ENCODE measurements at regions not wholly inside any gene's neighbourhood (a gene's known extent, or its start where the extent isn't known, plus 50 kb on each side); places are given as distances from the start of the nearest gene placed in this dataset.
"Not testable (repeated sequence)": the region's sequence is repeated elsewhere in the genome, so short reads cannot be mapped to it uniquely, and the experiment has no call there.

GRCh38 chrX:21207080-21207479 lies 167.1 kb upstream of the CNKSR2 start:
- no peak for DNase-seq

DNA sequence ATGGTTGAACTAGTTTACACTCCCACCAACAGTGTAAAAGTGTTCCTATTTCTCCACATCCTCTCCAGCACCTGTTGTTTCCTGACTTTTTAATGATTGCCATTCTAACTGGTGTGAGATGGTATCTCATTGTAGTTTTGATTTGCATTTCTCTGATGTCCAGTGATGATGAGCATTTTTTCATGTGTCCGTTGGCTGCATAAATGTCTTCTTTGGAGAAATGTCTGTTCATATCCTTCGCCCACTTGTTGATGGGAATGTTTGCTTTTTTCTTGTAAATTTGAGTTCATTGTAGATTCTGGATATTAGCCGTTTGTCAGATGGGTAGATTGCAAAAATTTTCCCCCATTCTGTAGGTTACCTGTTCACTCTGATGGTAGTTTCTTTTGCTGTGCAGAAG lies 155.0 kb upstream of the CNKSR2 start:
- DNase-seq = not testable (repeated sequence)

GRCh38 chrX:21225643-21226042 lies 148.6 kb upstream of the CNKSR2 start:
- no peak for DNase-seq

DNA sequence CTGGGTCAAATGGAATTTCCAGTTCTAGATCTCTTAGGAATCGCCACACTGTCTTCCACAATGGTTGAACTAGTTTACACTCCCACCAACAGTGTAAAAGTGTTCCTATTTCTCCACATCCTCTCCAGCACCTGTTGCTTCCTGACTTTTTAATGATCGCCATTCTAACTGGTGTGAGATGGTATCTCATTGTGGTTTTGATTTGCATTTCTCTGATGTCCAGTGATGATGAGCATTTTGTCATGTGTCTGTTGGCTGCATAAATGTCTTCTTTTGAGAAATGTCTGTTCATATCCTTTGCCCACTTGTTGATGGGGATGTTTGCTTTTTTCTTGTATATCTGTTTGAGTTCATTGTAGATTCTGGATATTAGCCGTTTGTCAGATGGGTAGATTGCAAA lies 145.2 kb upstream of the CNKSR2 start:
- not testable (repeated sequence) for DNase-seq

DNA sequence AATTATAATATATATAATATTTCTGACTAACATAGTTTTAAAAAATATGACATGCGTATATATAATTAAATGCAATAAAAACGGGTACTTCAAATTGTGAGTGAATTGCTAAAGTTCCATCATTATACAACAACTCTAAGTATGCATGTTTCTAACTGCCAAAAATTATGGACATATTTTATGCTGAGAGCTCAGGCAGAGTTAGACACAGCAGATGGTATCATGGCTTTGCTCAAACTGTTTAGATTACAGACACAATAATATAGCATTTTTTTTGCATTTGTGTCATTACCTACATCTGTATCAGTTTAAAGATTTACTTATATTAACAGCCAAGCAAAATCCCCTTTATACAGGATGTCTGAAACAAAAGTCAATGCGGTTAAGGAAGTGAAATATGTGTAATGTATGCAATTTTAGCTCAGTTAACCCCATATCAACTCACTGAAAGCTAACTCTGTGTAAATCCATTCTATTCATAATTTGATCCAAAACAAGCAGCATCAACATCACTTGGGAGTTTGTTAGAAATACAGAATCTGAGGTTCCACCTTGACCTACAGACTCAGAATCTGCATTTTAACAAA lies 119.1 kb upstream of the CNKSR2 start:
- DNase-seq = no peak

GRCh38 chrX:21266949-21267348 lies 107.3 kb upstream of the CNKSR2 start:
- no peak for DNase-seq

DNA sequence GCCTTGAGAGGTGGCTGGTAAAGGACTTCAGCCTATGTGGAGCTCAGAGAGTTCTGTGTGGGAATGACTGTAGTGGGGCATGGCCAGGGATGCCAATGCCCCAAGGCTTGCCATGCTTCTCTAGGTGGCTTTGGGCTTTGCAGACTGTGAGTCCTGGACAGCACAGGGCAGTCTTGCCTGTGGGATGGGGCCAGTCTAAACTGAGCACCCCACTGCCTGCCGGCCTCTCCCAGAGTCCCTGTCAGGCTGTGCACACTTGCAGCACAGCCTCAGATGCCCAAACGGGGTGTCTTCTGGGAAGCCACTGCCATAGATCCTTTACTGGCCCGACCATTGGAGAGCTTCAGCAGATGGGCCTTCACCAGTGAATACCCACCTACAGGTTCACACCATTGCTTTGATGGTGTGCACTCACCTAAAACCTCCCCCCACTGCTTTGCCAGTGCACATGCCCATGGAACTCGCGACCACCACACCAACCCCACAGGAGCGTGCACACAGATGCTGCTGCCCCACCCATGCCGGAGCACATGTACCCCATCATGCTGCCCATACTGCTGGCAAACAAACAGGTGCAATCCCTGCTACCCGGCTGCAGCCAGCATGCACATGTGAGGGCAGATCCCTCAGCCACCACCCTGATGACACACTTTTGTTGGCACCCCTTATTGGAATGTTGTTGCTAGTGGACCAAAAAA lies 97.3 kb upstream of the CNKSR2 start:
- DNase-seq = no peak

- no peak for DNase-seq
These were observed 85.0 kb upstream of the CNKSR2 start for GRCh38 chrX:21289232-21289631.

- DNase-seq = no peak
These were observed 78.9 kb upstream of the CNKSR2 start for GRCh38 chrX:21295246-21295820.

- DNase-seq = no peak
These were observed 68.3 kb upstream of the CNKSR2 start for GRCh38 chrX:21305799-21306336.

DNA sequence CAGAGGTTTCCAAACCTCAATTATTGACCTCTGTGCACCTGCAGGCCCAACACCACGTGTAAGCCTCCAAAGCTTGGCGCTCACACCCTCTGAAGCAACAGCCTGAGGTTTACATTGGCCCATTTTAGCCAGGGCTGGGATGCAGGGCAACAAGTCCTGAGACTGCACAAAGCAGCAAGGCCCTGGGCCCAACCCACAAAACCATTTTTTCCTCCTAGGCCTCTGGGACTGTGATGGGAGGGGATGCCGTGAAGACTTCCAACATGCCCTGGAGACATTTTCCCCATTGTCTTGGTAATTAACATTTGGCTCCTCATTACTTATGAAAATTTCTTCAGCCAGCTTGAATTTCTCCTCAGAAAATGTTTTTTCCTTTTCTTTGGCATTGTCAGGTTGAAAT lies 54.9 kb upstream of the CNKSR2 start:
- DNase-seq = no peak

Measured in anterior cingulate cortex (tissue), 58 donors.